Adipocyte (in vitro differentiated cells): ENCODE measurements at regions not wholly inside any gene's neighbourhood (a gene's known extent, or its start where the extent isn't known, plus 50 kb on each side); places are given as distances from the start of the nearest gene placed in this dataset.
"Not testable (repeated sequence)": the region's sequence is repeated elsewhere in the genome, so short reads cannot be mapped to it uniquely, and the experiment has no call there.

Experiments
- DNase-seq: peaks from one replicate; pipeline ENCODE4 v3.0.0-alpha.2; 2015; ENCODE audit warnings: low read depth
- H3K27me3 ChIP-seq: replicated peaks from 2 replicates; pipeline ENCODE4 v1.7.0; 2013; ENCODE audit warnings: mild to moderate bottlenecking, low read length, moderate library complexity; ENCODE audit not compliant: control insufficient read depth, insufficient read depth
- H3K36me3 ChIP-seq: 2 replicates; pipeline ENCODE4 v1.7.0; 2013; ENCODE audit warnings: low read length, mild to moderate bottlenecking, moderate library complexity; ENCODE audit not compliant: control insufficient read depth, insufficient read depth, severe bottlenecking
- H3K4me1 ChIP-seq: 2 replicates; pipeline ENCODE4 v1.7.0; 2013; ENCODE audit warnings: mild to moderate bottlenecking, low read length, moderate library complexity; ENCODE audit not compliant: control insufficient read depth, insufficient read depth
- H3K4me3 ChIP-seq: 2 replicates; pipeline ENCODE4 v1.7.0; 2013; ENCODE audit warnings: mild to moderate bottlenecking, low read length, moderate library complexity
- H3K9ac ChIP-seq: 2 replicates; pipeline ENCODE4 v1.7.0; 2013; ENCODE audit warnings: mild to moderate bottlenecking, low read length, moderate library complexity
- H3K9me3 ChIP-seq: 2 replicates; pipeline ENCODE4 v1.7.0; 2013; ENCODE audit warnings: mild to moderate bottlenecking, low read length, moderate library complexity; ENCODE audit not compliant: control insufficient read depth

- H3K4me3 ChIP-seq: peak overlapping the region; percentile 43
- H3K4me1 ChIP-seq: peaks cover 22% of the 10 kb centered on the region
- no peaks in the 10 kb centered on the region for H3K36me3 ChIP-seq
- no peak for DNase-seq
- H3K9ac ChIP-seq: no peak overlapping the region
- no peaks in the 10 kb centered on the region for H3K9me3 ChIP-seq
- H3K27me3 ChIP-seq: no peaks in the 10 kb centered on the region
These were observed 133.1 kb upstream of the FBXL7 start for GRCh38 chr5:15366676-15367391.

- H3K36me3 ChIP-seq: no peaks in the 10 kb centered on the region
- no peaks in the 10 kb centered on the region for H3K27me3 ChIP-seq
- no peaks in the 10 kb centered on the region for H3K9me3 ChIP-seq
- no peak overlapping the region for H3K9ac ChIP-seq
- H3K4me1 ChIP-seq: peaks cover 22% of the 10 kb centered on the region
- H3K4me3 ChIP-seq: no peak overlapping the region
- peak; percentile 9 for DNase-seq
These were observed 134.9 kb upstream of the FBXL7 start for GRCh38 chr5:15365070-15365469.

DNA sequence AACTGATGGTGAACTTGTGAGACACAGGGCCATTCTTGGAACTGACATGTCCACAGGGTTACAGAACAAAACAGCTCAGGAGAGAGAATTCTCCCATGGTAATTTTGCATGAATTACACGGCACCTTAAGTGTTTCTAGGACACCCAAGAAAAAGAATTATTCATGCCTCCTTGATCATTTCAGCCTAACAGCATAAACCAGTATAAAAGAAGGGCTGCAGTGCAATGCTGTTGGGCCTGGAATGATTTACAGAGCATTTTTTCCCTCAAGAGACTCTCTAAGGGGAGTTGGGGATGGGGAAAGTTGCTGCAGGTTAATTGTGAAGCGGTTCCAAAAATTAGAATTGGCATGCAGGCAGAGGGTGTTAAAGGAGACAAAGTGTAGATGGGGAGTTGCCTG is 136.4 kb upstream of the FBXL7 start:
- H3K36me3 ChIP-seq: no peaks in the 10 kb centered on the region
- no peak for DNase-seq
- no peak overlapping the region for H3K4me3 ChIP-seq
- no peaks in the 10 kb centered on the region for H3K27me3 ChIP-seq
- peaks cover 22% of the 10 kb centered on the region for H3K4me1 ChIP-seq
- H3K9ac ChIP-seq: no peak overlapping the region
- H3K9me3 ChIP-seq: no peaks in the 10 kb centered on the region

- not testable (repeated sequence) for H3K36me3 ChIP-seq, H3K4me1 ChIP-seq, DNase-seq, H3K9me3 ChIP-seq, H3K9ac ChIP-seq, H3K4me3 ChIP-seq, H3K27me3 ChIP-seq
These were observed 142.9 kb upstream of the FBXL7 start for GRCh38 chr5:15357092-15357453.

DNA sequence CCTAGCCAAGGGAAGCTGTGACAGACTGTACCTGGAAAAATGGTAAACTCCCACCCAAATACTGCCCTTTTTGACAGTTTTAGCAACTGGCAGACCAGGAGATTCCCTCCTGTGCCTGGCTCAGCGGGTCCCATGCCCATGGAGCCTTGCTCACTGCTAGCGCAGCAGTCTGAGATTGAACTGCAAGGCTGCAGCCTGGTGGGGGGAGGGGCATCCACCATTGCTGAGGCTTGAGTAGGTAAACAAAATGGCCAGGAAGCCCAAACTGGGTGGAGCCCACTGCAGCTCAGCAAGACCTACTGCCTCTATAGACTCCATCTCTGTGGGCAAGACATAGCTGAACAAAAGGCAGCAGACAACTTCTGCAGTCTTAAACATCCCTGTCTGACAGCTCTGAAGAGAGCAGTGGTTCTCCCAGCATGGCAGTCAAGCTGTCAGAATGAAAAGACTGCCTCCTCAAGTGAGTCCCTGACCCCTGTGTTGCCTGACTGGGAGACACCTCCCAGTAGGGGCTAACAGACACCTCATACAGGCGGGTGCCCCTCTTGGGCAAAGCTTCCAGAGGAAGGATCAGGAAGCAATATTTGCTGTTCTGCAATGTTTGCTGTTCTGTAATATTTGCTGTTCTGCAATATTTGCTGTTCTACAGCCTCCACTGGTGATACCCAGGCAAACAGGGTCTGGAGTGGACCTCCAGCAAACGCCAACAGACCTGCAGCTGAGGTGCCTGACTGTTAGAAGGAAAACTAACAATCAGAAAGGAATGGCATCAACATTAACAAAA is 143.5 kb upstream of the FBXL7 start:
- DNase-seq, H3K9me3 ChIP-seq, H3K4me3 ChIP-seq, H3K36me3 ChIP-seq, H3K4me1 ChIP-seq, H3K9ac ChIP-seq, H3K27me3 ChIP-seq: not testable (repeated sequence)

DNA sequence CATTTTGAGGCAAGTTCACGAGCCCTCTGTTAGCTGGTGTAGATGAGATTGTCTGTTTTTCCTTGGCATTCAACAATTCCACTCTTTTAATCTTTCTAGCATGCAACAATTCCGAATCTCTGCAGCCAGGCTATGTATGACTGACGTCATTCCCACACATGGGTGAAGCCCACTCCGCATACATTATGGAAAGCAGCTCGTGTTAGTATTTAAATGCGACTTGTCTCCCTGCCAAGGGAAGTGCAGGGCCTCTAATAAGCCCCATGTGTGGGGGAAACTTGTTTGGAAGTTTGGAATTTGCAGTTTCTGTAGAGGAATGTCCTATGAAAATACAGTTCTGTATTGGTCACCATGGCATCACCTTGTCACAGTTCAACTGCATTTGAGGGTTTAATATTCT is 146.0 kb upstream of the FBXL7 start:
- Histone ChIP-seq H3K27me3 (peaks cover 4% of the 10 kb centered on the region), H3K9me3 (no peaks in the 10 kb centered on the region), H3K36me3 (no peaks in the 10 kb centered on the region), H3K4me1 (no peaks in the 10 kb centered on the region), H3K9ac (no peak overlapping the region), H3K4me3 (no peak overlapping the region)
- DNase-seq: peak; percentile 8

- no peaks in the 10 kb centered on the region for H3K36me3 ChIP-seq
- no peak for DNase-seq
- H3K27me3 ChIP-seq: peaks cover 4% of the 10 kb centered on the region
- H3K4me3 ChIP-seq: no peak overlapping the region
- H3K9ac ChIP-seq: no peak overlapping the region
- H3K4me1 ChIP-seq: no peaks in the 10 kb centered on the region
- no peaks in the 10 kb centered on the region for H3K9me3 ChIP-seq
These were observed 146.8 kb upstream of the FBXL7 start for GRCh38 chr5:15353086-15353645.

DNA sequence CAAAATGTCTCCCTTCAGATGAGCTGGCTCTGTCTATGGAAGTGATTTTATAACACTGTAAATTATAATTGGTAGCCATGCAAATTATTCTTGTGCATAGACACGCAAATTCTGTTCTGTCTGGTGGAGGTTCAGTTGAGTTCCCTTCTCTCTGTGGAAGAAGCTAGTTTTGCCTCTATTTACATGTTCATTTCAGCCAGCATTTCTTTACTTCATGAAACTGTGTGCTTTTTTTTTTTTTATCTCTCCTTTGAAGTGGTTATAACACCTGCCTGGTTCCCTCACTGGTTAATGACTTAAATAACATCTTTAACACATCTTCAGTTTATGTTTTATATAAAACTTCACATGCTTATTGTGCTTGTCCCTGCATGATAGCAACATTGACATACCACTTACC is 149.4 kb upstream of the FBXL7 start:
- H3K9ac ChIP-seq: no peak overlapping the region
- H3K9me3 ChIP-seq: no peaks in the 10 kb centered on the region
- H3K36me3 ChIP-seq: no peaks in the 10 kb centered on the region
- no peak overlapping the region for H3K4me3 ChIP-seq
- peaks cover 4% of the 10 kb centered on the region for H3K27me3 ChIP-seq
- no peaks in the 10 kb centered on the region for H3K4me1 ChIP-seq
- no peak for DNase-seq

- no peaks in the 10 kb centered on the region for H3K36me3 ChIP-seq
- DNase-seq: no peak
These were observed 153.2 kb upstream of the FBXL7 start for GRCh38 chr5:15346738-15347137.

GRCh38 chr5:15344954-15345353 is 155.0 kb upstream of the FBXL7 start:
- no peak for DNase-seq
- no peaks in the 10 kb centered on the region for H3K27me3 ChIP-seq
- H3K9ac ChIP-seq: no peak overlapping the region
- no peaks in the 10 kb centered on the region for H3K36me3 ChIP-seq
- H3K4me1 ChIP-seq: no peaks in the 10 kb centered on the region
- no peaks in the 10 kb centered on the region for H3K9me3 ChIP-seq
- no peak overlapping the region for H3K4me3 ChIP-seq

More at GRCh38 chr5:15346738-15347137, 153.2 kb upstream of the FBXL7 start:
- Histone ChIP-seq H3K27me3 (peaks cover 3% of the 10 kb centered on the region), H3K9ac (no peak overlapping the region), H3K9me3 (no peaks in the 10 kb centered on the region), H3K4me3 (no peak overlapping the region), H3K4me1 (no peaks in the 10 kb centered on the region)

- no peak overlapping the region for H3K4me3 ChIP-seq
- no peak overlapping the region for H3K9ac ChIP-seq
- H3K27me3 ChIP-seq: no peaks in the 10 kb centered on the region
- H3K9me3 ChIP-seq: no peaks in the 10 kb centered on the region
- no peaks in the 10 kb centered on the region for H3K36me3 ChIP-seq
- H3K4me1 ChIP-seq: no peaks in the 10 kb centered on the region
- no peak for DNase-seq
These were observed 161.4 kb upstream of the FBXL7 start for GRCh38 chr5:15338546-15338945.
